ENCODE measurements at regions not wholly inside any gene's neighbourhood (a gene's known extent, or its start where the extent isn't known, plus 50 kb on each side); places are given as distances from the start of the nearest gene placed in this dataset.

- TF ChIP-seq POLR2AphosphoS5 (IDR thresholded peaks at IDR 0.05; ENCODE audit: insufficient read depth, low read depth, low read length) (no peak), FOS (IDR thresholded peaks at IDR 0.05; ENCODE audit: borderline replicate concordance, insufficient read depth, low read length) (no peak), GATA2 (IDR thresholded peaks at IDR 0.05; ENCODE audit: insufficient read depth, insufficient read length, low read depth, low read length) (no peak), POLR2A (IDR thresholded peaks at IDR 0.05; ENCODE audit: low read depth, low read length) (no peak), EZH2 (IDR thresholded peaks at IDR 0.05; ENCODE audit: borderline replicate concordance, low read depth, low read length, severe bottlenecking) (no peak), MYC (IDR thresholded peaks at IDR 0.05; ENCODE audit: low read depth, low read length) (no peak), JUN (IDR thresholded peaks at IDR 0.05; ENCODE audit: borderline replicate concordance, insufficient read depth, insufficient read length, low read depth) (no peak), CTCF (IDR thresholded peaks at IDR 0.05; ENCODE audit: extremely low read depth in 1 of 2, insufficient read depth in 1 of 2, low read depth in 1 of 2, low read length in 2 of 2) (no peak)
- Histone ChIP-seq H3K9me3 (replicated peaks; ENCODE audit: control insufficient read depth, insufficient read depth, low read length) (no peaks in the 10 kb centered on the region), H3K9me1 (replicated peaks; ENCODE audit: control insufficient read depth, extremely low read depth, insufficient read depth, low read length) (no peaks in the 10 kb centered on the region), H3K4me3 (replicated peaks in 1 of 3; ENCODE audit: insufficient read depth in 1 of 3, low read depth in 1 of 3, low read length in 3 of 3) (no peak overlapping the region), H4K20me1 (replicated peaks; ENCODE audit: control insufficient read depth, extremely low read depth, insufficient read depth, low read length) (no peaks in the 10 kb centered on the region), H3K79me2 (ENCODE audit: control insufficient read depth, insufficient read depth, low read length) (no peaks in the 10 kb centered on the region), H3K27me3 (ENCODE audit: control insufficient read depth in 2 of 2, insufficient read depth in 2 of 2, low read length in 2 of 2) (no peaks in the 10 kb centered on the region), H3K4me2 (ENCODE audit: insufficient read depth, low read length) (no peak overlapping the region), H3K27ac (ENCODE audit: insufficient read depth, low read depth, low read length) (no peak overlapping the region), H3K36me3 (ENCODE audit: control insufficient read depth in 2 of 2, extremely low read depth in 1 of 2, insufficient read depth in 2 of 2, low read length in 2 of 2) (no peaks in the 10 kb centered on the region), H2AFZ (ENCODE audit: low read depth, low read length) (no peak overlapping the region), H3K9ac (replicated peaks; ENCODE audit: extremely low read depth, insufficient read depth, low read length) (no peak overlapping the region), H3K4me1 (ENCODE audit: control insufficient read depth, extremely low read depth, insufficient read depth, low read length) (no peaks in the 10 kb centered on the region)
- CTCF ChIA-PET, result interaction anchor here (1.7 kb wide), 1 partner anchor 17 kb away, joined by 11 read pairs; no protein-coding TSS in a partner anchor
- no peak for FAIRE-seq
- DNase-seq (ENCODE audit: low read depth, low spot score), result no peak
- POLR2A ChIA-PET, result no interaction called here
- intact Hi-C loops (cut with micrococcal nuclease), result no loop called here
- no TSS peak for BruUV-seq (replicated peaks)
- dilution Hi-C loops (cut with MboI; ENCODE audit: extremely low pct_ligation_motif_present, low sequenced_read_pairs), result no loop called here
Observed at GRCh38 chr17:79374087-79374689, 236.7 kb downstream of the RBFOX3 start.
